ENCODE measurements at regions not wholly inside any gene's neighbourhood (a gene's known extent, or its start where the extent isn't known, plus 50 kb on each side); places are given as distances from the start of the nearest gene placed in this dataset.

DNA sequence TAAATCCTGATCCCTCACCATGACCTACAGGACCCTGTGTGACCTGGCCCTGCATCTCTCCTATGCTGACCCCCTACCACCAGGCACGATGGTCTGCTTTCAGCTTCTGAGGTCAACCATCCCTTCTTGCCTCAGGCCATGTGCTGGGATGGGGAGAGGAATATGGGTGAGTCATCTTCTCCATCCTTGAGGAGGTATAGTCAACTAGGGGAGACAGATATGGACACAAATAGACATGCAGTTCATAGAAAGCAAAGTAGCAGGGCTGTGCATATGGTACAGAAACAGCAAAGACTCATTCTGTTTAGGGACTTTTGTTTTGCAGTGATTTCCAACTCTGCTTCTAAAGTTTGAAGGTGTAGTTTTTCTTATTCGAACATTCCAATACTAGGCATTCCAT, 250.8 kb upstream of the FGGY start:
- TF ChIP-seq, protein P1, sequence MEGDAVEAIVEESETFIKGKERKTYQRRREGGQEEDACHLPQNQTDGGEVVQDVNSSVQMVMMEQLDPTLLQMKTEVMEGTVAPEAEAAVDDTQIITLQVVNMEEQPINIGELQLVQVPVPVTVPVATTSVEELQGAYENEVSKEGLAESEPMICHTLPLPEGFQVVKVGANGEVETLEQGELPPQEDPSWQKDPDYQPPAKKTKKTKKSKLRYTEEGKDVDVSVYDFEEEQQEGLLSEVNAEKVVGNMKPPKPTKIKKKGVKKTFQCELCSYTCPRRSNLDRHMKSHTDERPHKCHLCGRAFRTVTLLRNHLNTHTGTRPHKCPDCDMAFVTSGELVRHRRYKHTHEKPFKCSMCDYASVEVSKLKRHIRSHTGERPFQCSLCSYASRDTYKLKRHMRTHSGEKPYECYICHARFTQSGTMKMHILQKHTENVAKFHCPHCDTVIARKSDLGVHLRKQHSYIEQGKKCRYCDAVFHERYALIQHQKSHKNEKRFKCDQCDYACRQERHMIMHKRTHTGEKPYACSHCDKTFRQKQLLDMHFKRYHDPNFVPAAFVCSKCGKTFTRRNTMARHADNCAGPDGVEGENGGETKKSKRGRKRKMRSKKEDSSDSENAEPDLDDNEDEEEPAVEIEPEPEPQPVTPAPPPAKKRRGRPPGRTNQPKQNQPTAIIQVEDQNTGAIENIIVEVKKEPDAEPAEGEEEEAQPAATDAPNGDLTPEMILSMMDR (IDR thresholded peaks at IDR 0.05; ENCODE audit: insufficient read depth, low read length): no peak
- no peak for TF ChIP-seq POLR2AphosphoS5 (IDR thresholded peaks at IDR 0.05; ENCODE audit: low read depth)

Measured in HL-60 (cell line).